ENCODE measurements at regions not wholly inside any gene's neighbourhood (a gene's known extent, or its start where the extent isn't known, plus 50 kb on each side); places are given as distances from the start of the nearest gene placed in this dataset.

DNA sequence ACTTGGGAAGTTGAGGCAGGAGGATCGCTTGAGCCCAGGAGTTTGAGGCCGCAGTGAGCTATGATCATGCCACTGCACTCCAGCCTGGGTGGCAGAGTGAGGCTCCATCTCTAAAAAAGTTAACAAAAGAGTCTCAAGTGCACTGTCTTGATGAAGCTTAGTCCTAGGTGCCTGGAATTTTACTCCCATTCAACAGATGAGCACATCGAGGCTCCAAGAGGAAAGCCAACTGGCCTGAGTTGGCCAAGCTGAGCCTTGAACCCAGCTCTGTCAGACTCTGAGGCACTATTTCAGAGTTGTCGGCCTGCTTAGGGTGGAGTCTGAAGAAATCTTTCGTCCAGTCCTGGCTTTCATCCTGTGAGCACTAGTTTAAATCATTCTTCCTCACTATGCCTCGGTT is 98.1 kb upstream of the MAP1LC3B2 start:
- DNase-seq, result no peak

DNA sequence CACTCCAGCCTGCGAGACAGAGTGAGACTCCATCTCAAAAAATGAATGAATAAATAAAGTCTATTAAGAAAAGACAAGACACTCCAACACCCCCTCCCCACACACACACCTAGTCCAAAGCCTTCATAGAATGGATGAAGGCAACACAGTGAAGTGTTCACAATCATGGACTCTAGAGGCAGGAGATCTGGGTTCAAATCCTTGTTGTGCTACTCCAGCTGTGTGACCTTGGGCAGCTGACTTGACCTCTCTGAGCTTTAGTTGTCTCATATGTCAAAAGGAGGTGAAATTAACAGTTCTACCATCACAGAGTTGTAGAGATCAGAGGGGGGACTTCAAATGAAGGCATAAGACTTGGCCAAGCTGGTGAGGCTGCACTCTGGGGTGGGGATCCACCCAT is 95.8 kb upstream of the MAP1LC3B2 start:
- DNase-seq, result no peak

DNA sequence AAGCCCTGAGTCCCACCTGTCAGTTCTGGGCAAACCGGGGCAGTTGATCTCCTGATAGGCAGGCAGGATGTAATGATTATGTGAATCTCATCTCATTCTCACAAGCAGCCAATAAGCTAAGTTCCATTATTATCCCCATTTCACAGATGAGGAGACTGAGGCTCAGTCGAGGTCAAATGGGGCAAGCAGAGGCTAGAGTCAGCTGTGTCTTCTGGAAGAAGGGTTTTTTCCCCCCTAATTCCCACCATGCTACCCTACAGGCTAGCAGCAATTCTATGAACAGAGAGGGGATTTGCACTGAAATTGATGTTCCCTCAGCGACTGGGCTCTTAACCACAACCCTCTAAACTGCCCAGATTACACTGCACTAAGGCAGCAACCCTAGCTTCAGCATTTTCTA is 93.8 kb upstream of the MAP1LC3B2 start:
- no peak for DNase-seq

DNA sequence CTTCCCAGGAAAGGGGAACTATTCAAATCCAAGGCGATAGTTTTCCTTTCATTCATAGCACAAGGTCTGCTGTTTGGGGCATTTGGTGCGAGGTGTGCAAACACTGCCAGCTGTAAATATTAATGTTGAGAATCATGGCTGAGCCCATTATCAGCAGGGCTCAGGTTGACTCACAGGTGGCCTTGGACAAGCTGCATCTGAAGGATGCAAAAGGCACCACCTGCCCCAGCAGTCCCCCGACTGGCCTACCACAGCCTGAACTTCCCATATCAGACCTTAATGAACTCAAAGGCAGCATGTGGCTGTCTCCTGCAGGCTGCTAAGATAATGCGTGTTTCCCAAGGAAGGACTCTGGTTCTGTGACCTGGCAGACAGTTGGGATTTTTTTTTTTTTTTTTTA is 93.3 kb upstream of the MAP1LC3B2 start:
- DNase-seq, result no peak

DNA sequence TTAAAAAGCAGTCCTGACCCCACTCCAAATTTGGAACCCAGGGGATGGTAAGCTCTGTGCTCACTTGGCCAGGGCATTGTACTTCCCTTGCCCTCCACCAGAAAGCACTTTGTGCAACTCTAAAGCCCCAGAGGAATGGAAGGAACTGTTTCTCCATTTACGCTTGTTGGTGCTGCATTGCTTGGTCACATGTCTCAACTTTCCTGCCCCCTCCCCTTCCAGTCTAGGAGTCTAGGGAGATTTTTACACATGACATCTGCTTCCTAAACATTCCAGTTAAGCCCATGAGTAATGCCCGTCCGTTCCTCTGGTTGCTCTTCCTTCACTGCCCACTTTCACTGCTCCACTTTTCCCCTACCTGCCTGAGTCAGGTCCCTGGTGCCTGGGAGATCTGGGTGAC is 92.6 kb upstream of the MAP1LC3B2 start:
- no peak for DNase-seq

DNA sequence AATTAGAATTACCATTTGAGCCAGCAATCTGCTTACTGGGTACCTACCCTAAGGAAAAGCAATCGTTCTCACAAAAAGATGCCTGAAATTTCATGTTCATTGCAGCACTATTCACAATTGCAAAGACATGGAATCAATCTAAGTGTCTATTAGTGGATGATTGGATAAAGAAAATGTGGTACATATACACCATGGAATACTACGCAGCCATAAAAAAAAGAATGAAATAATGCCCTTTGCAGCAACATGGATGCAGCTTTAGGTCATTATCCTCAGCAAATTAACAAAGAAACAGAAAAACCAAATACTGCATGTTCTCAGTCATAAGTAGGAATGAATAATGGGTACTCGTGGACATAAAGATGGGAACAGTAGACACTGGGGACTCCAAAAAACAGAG is 89.8 kb upstream of the MAP1LC3B2 start:
- no peak for DNase-seq

DNA sequence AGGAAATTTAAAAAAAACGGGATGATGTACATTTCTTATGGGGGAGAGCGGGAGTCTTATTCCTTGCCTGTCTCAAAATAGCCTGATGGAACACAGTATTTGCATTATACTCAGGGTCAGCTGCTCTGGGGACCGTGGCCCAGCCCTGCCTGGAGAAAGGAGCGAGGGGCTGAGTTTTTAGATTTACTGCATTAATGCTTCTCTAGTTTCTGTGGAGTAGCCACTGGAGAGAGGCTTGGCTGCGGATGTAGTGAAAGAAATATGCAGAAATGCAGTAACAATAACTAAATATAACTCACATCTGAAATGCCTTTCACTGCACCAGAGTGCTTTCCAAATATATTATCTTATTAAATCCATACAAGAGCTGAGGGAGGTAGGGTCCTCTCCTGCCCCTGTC is 87.6 kb upstream of the MAP1LC3B2 start:
- no peak for DNase-seq

DNA sequence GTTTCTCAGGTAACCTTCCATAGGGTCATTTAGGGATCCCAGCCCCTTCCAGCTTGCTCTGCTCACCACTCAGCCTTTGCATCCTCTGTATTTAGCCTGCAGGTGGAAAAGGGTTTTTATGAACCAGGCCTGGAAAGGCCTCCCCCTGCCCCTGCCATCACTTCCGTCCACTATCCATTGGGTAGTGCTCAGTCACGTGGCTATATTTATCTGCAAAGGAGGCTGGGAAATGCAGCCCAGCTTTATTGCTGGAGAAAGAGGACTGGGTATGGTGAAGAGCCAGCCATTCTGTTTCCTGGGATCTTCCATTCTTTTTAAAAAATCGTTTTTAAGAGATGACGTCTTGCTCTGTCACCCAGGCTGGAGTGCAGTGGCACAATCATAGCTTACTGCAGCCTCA is 87.0 kb upstream of the MAP1LC3B2 start:
- DNase-seq, result no peak

DNA sequence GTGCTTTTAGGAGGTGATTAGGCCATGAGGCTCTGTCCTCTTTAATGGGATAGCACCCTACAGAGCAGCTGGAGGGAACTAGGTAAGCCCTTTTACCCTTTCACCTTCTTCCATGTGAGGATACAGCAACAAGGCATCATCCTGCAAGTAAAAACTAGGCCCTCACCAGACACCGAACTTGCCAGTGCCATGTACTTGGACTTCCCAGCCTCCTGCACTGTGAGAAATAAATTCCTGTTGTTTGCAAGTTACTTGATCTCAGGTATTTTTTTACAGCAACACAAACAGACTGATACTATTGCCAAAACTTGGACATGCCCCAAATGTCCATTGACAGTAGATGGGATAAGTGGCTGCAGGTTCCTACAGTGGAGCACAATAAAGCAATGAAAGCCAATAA is 85.8 kb upstream of the MAP1LC3B2 start:
- DNase-seq, result no peak

DNA sequence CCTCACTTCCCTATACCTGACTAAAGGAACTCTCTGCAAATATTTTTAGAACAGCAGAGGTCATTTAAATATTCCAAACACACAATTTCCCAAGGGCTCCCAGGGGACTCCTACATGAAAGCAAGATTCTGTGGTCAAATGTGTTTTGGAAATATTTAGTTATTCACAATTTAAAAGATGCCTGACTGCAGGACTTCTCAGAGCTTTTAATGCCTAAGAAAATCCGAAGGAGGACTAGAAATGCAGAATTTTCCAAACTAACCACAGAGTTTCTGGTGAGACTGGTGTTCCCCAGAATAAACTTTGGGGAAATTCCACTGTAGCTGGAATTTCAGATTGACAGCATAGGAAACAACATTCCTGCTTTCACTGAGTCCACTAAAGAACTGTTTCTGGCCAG is 84.8 kb upstream of the MAP1LC3B2 start:
- no peak for DNase-seq

DNA sequence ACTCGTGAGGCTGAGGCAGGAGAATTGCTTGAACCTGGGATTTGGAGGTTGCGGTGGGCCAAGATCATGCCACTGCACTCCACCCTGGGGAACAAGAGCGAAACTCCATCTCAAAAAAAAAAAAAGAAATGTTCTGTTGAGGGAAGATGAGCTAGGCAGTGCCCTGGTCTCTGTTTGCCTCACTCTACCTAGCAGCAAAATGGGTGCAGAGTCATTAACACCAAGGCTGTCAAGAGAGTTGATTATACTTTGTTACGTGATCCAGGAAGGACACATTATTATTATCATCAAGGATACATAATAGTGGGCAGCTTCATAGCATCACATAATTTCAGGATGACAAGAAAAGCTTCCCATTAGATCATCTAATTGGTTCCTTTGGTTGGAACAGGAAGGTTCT is 84.3 kb upstream of the MAP1LC3B2 start:
- no peak for DNase-seq

DNA sequence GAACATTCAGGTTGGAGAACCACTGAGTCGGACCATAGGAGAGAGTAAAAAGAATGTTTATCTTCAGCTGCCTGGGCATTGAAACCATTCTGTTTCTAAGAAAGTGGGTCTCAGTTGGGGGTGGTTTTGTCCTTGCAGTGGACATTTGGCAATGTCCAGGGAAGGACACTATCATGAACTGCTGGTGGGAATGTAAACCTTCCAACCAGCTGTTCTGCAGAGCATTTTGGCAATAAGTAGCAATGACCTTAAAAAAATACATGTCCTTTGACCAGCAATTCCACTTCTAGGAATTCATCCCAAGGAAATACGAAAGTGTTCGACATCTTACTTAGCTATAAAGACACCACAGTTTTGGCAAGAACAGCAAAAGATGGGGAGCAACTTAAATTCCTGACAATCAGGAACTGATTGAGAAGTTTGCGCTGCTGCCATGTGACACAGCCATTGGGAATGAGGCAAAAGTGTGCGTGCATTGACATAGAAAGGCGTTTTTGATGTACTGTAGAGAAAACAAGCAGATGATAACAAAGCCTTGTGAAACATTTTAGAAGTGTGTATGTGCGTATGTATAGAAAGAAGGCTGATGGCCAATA is 82.9 kb upstream of the MAP1LC3B2 start:
- DNase-seq, result no peak

DNA sequence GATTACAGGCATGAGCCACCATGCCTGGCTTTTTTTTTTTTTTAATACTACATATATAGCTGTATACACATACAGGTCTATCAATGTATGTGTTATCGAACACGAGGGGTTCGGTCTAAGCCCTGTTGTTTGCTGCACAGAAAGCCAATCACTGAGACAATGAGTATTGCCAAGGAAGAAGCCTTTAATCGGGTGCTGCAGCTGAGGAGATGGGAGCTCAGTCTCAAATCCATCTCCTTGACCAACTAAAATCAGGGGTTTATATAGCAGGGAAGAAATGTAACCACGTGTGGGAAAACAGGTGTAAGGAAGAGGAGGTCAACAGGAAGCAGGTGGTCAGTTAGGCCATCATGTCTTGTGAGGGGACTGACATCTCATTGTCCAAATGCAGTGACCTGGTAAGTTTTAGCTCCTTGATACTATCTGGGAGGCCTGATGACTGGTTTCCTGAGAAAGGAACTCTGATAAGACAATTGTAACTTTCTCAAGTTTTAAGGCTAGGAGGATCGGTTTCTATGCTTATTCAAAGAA is 80.9 kb upstream of the MAP1LC3B2 start:
- no peak for DNase-seq

DNA sequence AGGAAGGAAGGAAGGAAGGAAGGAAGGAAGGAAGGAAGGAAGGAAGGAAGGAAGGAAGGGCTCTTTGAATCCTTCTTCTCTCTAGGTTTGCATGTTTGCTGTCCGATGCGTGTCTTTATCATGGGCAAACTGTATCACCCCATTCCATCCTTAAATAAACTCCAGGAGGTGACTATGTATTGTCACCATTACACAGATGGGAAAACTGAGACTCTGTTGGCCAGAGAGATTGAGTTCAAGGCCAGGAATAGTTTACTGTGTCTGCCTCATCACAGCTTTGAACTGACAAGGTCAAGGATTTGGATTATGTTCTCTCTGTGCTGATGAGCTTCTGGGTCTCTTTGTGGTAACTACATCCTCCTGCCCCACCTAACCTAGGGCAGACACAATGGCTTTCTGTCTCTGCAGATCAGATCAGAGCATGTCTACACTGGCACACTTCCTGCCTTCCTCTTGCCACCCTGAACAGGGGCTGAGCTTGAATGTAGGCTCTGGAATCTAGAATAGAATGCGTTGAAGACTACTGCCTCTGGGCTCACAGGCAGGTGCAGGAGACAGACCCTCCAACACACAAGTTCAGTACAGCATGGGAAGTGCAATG is 78.9 kb upstream of the MAP1LC3B2 start:
- no peak for DNase-seq

DNA sequence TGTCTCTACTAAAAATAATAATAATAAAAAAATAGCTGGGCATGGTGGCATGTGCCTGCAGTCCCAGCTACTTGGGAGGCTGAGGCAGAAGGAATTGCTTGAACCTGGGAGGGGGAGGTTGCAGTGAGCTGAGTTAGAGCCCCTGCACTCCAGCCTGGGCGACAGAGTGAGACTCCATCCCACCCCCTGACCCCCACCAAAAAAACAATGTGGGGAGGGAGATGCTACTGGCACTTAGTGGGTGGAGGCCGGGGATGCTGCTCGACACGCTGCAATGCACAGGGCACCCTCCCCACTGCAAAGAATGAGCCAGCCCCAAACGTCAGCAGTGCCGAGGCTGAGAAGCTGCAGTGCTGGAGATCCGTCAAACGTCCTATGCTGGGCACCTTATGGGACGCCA is 77.5 kb upstream of the MAP1LC3B2 start:
- no peak for DNase-seq

DNA sequence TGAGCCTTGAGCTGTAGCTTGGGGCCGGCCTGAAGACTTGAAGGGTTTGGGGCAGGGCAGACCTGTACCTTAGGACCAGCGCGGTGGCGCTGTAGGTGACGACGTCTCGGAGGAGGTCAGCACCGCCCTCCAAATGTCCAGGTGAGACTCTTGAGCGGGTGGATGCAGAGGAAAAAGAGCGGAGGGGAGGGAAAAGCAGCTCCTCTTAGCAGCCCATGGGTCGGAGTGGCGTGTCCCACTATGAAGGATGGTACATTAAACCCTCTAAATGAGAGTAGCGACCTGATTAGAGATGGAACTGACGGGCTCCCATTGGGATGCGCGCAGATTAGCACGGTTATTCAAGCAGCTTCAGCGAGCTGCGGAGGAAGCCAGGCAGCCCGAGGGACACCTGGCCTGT is 77.0 kb upstream of the MAP1LC3B2 start:
- no peak for DNase-seq

DNA sequence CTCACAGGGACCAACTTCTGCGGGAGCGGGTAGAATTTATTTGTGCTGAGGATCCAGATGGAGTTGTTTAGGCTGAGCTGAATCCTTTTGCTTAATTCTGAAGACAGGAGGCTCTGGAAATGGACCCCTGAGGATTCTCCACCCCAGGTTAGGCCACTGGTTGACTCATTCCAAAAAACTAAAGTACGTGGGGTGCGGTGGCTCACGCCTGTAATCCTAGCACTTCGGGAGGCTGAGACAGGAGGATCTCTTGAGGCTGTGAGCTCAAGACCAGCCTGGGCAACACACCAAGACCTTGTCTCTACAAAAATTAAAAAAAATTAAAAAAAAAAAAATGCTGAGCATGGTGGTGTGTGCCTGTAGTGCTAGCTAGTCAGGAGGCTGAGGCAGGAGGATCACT is 76.3 kb upstream of the MAP1LC3B2 start:
- DNase-seq, result no peak

DNA sequence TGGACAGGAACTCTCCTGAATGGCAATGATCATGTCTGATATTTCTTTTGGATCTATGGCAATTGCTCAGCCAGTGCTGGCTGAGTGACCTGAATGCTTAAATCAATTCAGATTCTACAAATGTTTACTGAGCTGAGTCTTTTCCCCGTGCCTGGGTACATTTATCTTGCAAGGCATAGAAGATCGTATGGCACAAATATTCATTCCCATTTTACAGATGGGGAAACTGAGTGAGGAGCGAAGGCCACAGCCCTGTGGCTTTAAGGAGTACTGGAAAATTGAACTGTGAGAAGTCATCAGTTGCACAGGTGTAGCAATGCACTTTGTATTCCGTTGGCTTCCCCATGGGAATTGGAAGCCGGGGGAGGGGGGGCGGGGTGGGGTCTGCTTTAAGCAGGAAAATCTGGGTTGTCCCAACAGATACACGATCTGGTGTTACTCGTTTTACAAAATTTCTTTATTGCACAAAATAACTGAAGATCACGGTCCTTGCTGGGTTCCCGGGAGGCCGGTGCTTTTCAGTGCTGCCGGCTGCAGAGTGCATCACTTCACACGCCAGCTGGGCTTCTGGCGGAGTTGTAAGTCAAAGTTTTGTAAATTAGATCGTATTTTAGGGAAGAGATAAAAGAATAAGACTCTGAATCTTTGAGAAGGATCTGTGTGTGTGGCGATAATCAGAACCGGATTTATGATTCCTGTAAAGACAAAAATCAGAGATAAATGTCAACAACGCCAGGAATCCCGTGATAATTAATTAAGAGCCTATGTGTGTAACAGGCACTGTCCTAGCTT is 75.0 kb upstream of the MAP1LC3B2 start:
- no peak for DNase-seq

DNA sequence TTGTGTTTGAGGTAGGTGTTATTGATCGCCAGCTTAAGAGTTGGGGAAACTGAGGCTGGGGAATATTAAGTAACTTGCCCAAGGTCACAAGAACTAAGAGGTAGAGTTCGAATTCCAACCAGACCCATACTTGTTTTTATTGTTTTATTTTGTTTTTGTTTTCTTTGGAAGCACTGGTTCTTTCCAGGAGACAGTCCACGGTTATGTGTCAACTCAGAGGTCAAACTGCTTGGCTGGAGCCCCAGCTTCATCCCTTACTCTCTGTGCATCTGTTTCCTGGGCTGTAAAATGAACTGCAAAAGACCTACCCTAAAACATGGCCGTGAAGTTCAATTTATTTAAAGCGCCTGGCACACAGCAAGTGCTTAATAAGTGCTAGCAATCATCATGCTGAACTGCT is 74.4 kb upstream of the MAP1LC3B2 start:
- DNase-seq, result no peak

DNA sequence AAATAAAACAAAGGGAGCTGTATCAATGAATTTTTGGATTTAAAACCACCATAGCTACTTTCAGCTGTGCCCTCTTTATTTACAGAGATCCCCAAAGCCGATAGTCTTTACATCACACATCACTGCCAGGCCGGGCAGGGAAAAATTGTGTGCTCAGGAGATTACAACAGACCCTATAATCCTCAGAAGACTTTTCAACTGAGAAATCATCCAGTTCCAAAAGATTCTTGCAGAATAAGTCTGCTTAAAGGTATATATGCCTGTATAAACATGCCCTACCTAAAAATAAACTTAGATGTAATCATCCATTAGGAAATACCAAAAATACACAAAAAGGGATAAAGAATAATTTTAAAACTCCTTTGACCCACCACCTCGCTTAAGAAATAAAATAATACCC is 70.1 kb upstream of the MAP1LC3B2 start:
- no peak for DNase-seq

DNA sequence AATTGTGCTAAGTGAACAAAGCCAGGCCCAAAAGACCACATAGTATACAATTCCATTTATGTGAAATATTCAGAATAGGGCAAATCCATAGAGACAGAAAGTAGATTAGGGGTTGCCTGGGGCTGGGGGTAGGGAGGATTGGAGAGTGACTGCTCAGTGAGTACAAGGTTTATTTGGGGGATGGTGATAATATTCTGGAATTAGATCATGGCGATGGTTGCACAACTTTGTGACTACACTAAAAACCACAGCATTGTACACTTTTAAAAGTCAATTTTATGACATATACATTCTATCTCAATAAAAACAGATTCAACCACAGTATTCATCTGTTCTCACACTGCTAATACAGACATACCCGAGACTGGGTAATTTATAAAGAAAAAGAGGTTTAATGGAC is 68.7 kb upstream of the MAP1LC3B2 start:
- DNase-seq, result no peak

DNA sequence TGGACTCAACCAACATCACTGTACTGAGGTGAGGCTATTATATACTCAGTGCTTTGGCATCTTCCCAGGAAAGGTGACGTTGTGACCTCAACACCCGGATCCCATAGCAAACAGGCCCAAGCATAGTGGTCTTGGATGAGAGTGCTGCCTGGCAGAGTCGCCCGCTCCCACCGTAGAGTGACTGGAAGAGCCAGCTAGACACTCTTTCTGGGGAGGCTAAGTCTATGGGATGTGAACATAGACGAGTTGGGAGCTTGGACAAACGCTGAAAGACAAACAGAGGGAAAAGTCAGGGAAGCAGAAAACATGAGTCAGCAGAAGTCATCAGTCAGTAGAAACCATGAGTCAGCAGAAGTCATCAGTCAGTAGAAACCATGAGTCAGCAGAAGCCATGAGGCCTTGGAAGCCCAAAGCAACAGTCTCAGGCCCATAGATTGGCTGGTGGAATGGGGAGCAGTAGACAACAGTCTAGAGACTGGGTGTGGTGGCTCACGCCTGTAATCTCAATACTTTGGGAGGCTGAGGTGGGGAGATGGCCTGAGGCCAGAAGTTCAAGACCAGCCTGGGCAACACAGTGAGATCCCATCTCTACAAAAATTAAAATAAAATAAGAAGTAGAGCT is 66.4 kb upstream of the MAP1LC3B2 start:
- DNase-seq, result no peak

DNA sequence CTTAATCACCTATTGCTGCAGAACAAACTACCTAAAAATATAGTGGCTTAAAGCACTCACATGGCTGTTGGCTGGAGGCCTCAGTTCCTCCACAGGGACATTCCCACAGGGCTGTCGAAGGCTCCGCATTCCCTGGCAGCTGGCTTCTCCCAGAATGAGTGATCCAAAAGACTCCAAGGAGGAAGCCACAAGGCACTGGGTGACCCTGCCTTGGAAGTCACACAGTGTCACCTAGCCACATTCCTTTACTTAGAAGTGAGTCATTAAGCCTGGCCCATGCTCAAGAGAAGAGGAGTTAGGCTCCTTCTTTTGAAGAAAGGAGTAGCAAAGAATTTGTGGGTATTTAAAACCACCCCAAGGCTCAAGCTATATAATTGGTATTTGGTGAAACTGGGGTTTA is 63.9 kb upstream of the MAP1LC3B2 start:
- DNase-seq, result no peak

DNA sequence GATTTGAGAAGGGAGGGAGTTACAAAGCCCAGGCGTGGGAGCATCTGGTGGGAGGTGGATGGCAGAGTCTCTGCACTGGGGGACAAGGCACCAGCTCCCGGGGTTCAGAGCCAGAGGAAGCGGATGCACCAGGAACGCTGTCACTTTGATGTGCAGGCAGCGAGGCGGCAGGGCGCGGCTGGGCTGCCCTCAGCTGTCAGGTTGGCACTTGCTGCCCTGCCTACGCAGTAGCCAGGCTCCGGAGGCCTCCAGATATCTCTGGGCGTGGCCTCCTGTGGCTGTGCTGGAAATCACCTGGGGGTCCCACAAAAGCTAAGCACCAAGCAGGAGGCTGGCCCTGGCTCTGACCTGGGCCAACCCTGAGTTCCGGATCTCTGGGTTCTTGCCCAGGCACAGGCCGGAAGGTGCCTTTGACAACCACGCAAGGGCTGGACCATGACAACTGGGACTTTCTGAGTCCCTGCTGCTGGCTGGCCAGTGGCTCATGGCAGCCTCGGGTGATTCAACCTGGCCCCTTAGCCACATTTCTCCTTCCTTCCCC is 62.1 kb upstream of the MAP1LC3B2 start:
- DNase-seq, result no peak
